ENCODE measurements at regions not wholly inside any gene's neighbourhood (a gene's known extent, or its start where the extent isn't known, plus 50 kb on each side); places are given as distances from the start of the nearest gene placed in this dataset.

DNA sequence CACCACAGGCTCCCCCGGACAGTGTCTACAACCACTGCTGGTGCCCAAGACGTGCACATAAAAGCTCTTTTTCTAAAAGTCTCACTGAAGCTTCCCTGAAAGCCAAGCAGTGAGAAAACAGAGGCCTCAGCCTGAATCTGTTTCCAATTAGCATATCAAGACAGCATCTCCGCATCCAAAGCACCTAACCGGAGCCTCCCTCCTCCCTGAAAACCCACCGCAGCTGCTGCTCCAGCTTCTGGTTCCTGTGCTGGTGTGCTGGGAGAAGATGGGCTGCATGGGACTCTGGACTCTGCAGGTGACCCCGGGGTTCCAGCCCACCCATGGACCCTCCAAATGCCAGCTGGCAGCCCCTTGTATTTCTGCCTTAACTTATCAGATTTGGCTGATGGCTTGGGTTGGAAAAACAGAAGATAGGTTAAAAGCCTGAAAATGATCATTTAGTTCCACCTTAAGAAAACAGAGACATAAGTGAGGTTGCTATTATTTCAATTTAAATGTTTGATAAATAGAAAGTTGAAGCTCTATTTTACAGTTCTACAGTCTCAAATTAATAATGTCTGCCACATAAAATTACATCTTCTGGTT, 103.3 kb downstream of the TMEM18 start:
- TF ChIP-seq TCF4 (CRISPR knock-in tag; IDR thresholded peaks at IDR 0.05; ENCODE audit: borderline replicate concordance), result peak; percentile 93
- TF ChIP-seq, protein P1, sequence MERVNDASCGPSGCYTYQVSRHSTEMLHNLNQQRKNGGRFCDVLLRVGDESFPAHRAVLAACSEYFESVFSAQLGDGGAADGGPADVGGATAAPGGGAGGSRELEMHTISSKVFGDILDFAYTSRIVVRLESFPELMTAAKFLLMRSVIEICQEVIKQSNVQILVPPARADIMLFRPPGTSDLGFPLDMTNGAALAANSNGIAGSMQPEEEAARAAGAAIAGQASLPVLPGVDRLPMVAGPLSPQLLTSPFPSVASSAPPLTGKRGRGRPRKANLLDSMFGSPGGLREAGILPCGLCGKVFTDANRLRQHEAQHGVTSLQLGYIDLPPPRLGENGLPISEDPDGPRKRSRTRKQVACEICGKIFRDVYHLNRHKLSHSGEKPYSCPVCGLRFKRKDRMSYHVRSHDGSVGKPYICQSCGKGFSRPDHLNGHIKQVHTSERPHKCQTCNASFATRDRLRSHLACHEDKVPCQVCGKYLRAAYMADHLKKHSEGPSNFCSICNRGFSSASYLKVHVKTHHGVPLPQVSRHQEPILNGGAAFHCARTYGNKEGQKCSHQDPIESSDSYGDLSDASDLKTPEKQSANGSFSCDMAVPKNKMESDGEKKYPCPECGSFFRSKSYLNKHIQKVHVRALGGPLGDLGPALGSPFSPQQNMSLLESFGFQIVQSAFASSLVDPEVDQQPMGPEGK (CRISPR knock-in tag; IDR thresholded peaks at IDR 0.05; ENCODE audit: borderline replicate concordance), result no peak
- TF ChIP-seq, protein P2, sequence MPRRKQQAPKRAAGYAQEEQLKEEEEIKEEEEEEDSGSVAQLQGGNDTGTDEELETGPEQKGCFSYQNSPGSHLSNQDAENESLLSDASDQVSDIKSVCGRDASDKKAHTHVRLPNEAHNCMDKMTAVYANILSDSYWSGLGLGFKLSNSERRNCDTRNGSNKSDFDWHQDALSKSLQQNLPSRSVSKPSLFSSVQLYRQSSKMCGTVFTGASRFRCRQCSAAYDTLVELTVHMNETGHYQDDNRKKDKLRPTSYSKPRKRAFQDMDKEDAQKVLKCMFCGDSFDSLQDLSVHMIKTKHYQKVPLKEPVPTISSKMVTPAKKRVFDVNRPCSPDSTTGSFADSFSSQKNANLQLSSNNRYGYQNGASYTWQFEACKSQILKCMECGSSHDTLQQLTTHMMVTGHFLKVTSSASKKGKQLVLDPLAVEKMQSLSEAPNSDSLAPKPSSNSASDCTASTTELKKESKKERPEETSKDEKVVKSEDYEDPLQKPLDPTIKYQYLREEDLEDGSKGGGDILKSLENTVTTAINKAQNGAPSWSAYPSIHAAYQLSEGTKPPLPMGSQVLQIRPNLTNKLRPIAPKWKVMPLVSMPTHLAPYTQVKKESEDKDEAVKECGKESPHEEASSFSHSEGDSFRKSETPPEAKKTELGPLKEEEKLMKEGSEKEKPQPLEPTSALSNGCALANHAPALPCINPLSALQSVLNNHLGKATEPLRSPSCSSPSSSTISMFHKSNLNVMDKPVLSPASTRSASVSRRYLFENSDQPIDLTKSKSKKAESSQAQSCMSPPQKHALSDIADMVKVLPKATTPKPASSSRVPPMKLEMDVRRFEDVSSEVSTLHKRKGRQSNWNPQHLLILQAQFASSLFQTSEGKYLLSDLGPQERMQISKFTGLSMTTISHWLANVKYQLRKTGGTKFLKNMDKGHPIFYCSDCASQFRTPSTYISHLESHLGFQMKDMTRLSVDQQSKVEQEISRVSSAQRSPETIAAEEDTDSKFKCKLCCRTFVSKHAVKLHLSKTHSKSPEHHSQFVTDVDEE (CRISPR knock-in tag; IDR thresholded peaks at IDR 0.05), result 0 out of 2 replicates have a peak, but pooled peaks have one; percentile 42
- TF ChIP-seq, protein P3, sequence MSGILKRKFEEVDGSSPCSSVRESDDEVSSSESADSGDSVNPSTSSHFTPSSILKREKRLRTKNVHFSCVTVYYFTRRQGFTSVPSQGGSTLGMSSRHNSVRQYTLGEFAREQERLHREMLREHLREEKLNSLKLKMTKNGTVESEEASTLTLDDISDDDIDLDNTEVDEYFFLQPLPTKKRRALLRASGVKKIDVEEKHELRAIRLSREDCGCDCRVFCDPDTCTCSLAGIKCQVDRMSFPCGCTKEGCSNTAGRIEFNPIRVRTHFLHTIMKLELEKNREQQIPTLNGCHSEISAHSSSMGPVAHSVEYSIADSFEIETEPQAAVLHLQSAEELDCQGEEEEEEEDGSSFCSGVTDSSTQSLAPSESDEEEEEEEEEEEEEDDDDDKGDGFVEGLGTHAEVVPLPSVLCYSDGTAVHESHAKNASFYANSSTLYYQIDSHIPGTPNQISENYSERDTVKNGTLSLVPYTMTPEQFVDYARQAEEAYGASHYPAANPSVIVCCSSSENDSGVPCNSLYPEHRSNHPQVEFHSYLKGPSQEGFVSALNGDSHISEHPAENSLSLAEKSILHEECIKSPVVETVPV (CRISPR knock-in tag; IDR thresholded peaks at IDR 0.05), result no peak
- TF ChIP-seq, protein P4, sequence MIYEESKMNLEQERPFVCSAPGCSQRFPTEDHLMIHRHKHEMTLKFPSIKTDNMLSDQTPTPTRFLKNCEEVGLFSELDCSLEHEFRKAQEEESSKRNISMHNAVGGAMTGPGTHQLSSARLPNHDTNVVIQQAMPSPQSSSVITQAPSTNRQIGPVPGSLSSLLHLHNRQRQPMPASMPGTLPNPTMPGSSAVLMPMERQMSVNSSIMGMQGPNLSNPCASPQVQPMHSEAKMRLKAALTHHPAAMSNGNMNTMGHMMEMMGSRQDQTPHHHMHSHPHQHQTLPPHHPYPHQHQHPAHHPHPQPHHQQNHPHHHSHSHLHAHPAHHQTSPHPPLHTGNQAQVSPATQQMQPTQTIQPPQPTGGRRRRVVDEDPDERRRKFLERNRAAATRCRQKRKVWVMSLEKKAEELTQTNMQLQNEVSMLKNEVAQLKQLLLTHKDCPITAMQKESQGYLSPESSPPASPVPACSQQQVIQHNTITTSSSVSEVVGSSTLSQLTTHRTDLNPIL (CRISPR knock-in tag; IDR thresholded peaks at IDR 0.05; ENCODE audit: low read depth), result no peak
- no peak for TF ChIP-seq PPARA (CRISPR knock-in tag; IDR thresholded peaks at IDR 0.05; ENCODE audit: borderline replicate concordance)
- no peak for TF ChIP-seq SNAI2 (CRISPR knock-in tag; IDR thresholded peaks at IDR 0.05)
- no peak for TF ChIP-seq BACH2 (CRISPR knock-in tag; IDR thresholded peaks at IDR 0.05; ENCODE audit: borderline replicate concordance)
- no peak for TF ChIP-seq ZC3H10 (CRISPR knock-in tag; IDR thresholded peaks at IDR 0.05)
- no peak for TF ChIP-seq ZNF565 (CRISPR knock-in tag; conservative IDR thresholded peaks at IDR 0.05; ENCODE audit: low read depth)
- no peak for TF ChIP-seq ZFP3 (CRISPR knock-in tag; IDR thresholded peaks at IDR 0.05)
